Jurkat, Clone E6-1 (cell line): ENCODE measurements at regions not wholly inside any gene's neighbourhood (a gene's known extent, or its start where the extent isn't known, plus 50 kb on each side); places are given as distances from the start of the nearest gene placed in this dataset.

ENCODE experiments used
- DNase-seq: peaks from one replicate; pipeline ENCODE4 v3.0.0-alpha.2; 2011; ENCODE audit warnings: low read depth, low spot score
- H3K4me3 ChIP-seq: 2 replicates; pipeline ENCODE4 v1.5.1; 2011; ENCODE audit warnings: mild to moderate bottlenecking, low read length, control low read depth, moderate library complexity

GRCh38 chr18:30415903-30416302 is 626.6 kb downstream of the DSC3 start:
- no peak for DNase-seq
- H3K4me3 ChIP-seq, result no peak overlapping the region

GRCh38 chr18:30409120-30409519 is 633.4 kb downstream of the DSC3 start:
- H3K4me3 ChIP-seq, result no peak overlapping the region
- DNase-seq, result no peak

GRCh38 chr18:30406728-30407127 is 635.8 kb downstream of the DSC3 start:
- DNase-seq, result no peak
- no peak overlapping the region for H3K4me3 ChIP-seq

- H3K4me3 ChIP-seq, result no peak overlapping the region
- no peak for DNase-seq
Observed at GRCh38 chr18:30405038-30405437, 637.5 kb downstream of the DSC3 start.

GRCh38 chr18:30404422-30404821 is 638.1 kb downstream of the DSC3 start:
- no peak overlapping the region for H3K4me3 ChIP-seq
- DNase-seq, result no peak

GRCh38 chr18:30403278-30403677 is 639.3 kb downstream of the DSC3 start:
- H3K4me3 ChIP-seq, result no peak overlapping the region
- no peak for DNase-seq

GRCh38 chr18:30387401-30387800 is 655.1 kb downstream of the DSC3 start:
- no peak for DNase-seq
- H3K4me3 ChIP-seq, result no peak overlapping the region

GRCh38 chr18:30386624-30387023 is 655.9 kb downstream of the DSC3 start:
- no peak for DNase-seq

GRCh38 chr18:30385684-30386083 is 656.9 kb downstream of the DSC3 start:
- DNase-seq, result no peak
- H3K4me3 ChIP-seq, result no peak overlapping the region

More at GRCh38 chr18:30386624-30387023, 655.9 kb downstream of the DSC3 start:
- no peak overlapping the region for H3K4me3 ChIP-seq

GRCh38 chr18:30381826-30382225 is 660.7 kb downstream of the DSC3 start:
- H3K4me3 ChIP-seq, result no peak overlapping the region
- no peak for DNase-seq

GRCh38 chr18:30378097-30378496 is 664.4 kb downstream of the DSC3 start:
- DNase-seq, result no peak

GRCh38 chr18:30376515-30376914 is 666.0 kb downstream of the DSC3 start:
- peak; percentile 11 for DNase-seq
- H3K4me3 ChIP-seq, result no peak overlapping the region

More at GRCh38 chr18:30378097-30378496, 664.4 kb downstream of the DSC3 start:
- H3K4me3 ChIP-seq, result no peak overlapping the region

GRCh38 chr18:30361864-30362540 is 680.5 kb downstream of the DSC3 start:
- DNase-seq, result no peak
- H3K4me3 ChIP-seq, result no peak overlapping the region

- no peak overlapping the region for H3K4me3 ChIP-seq
- no peak for DNase-seq
Observed at GRCh38 chr18:30359521-30359920, 683.0 kb downstream of the DSC3 start.

- no peak overlapping the region for H3K4me3 ChIP-seq
- DNase-seq, result no peak
Observed at GRCh38 chr18:30358555-30358954, 684.0 kb downstream of the DSC3 start.

- no peak for DNase-seq
Observed at GRCh38 chr18:30352551-30353168, 689.9 kb downstream of the DSC3 start.

GRCh38 chr18:30350263-30350662 is 692.3 kb downstream of the DSC3 start:
- DNase-seq, result no peak
- H3K4me3 ChIP-seq, result no peak overlapping the region

More at GRCh38 chr18:30352551-30353168, 689.9 kb downstream of the DSC3 start:
- no peak overlapping the region for H3K4me3 ChIP-seq

- DNase-seq, result no peak
- H3K4me3 ChIP-seq, result no peak overlapping the region
Observed at GRCh38 chr18:30343090-30343489, 699.5 kb downstream of the DSC3 start.

- no peak for DNase-seq
Observed at GRCh38 chr18:30342675-30343074, 699.9 kb downstream of the DSC3 start.

GRCh38 chr18:30334781-30335180 is 707.8 kb downstream of the DSC3 start:
- no peak overlapping the region for H3K4me3 ChIP-seq
- no peak for DNase-seq

More at GRCh38 chr18:30342675-30343074, 699.9 kb downstream of the DSC3 start:
- H3K4me3 ChIP-seq, result no peak overlapping the region

GRCh38 chr18:30333310-30333709 is 709.2 kb downstream of the DSC3 start:
- no peak overlapping the region for H3K4me3 ChIP-seq
- DNase-seq, result no peak
